K562 (cell line): ENCODE measurements at regions not wholly inside any gene's neighbourhood (a gene's known extent, or its start where the extent isn't known, plus 50 kb on each side); places are given as distances from the start of the nearest gene placed in this dataset.

Experiments
- ATAC-seq: fragments of 200-7000 bp; cut with Tn5 transposase; 3 replicates; pipeline ENCODE4 v1.9.1; 2020; ENCODE audit warnings: moderate library complexity
- BruUV-seq: library from RNA; stranded (reverse); fragments of 400-500 nt; replicated peaks from 2 replicates; lab custom pipeline; 2021; lab: Mats Ljungman, UMichigan
- CTCF ChIA-PET: fragments of 300-600 bp; formaldehyde crosslinking; extraction: SDS; loops from one replicate; lab custom pipeline; 2021; ENCODE audit warnings: low intra/inter-chr PET ratio; lab: Yijun Ruan, JAX
- POLR2A ChIA-PET: fragments of 300-600, 350-650 bp; sonication (Branson Sonifier 250); formaldehyde crosslinking; extraction: SDS; loops from one replicate; lab custom pipeline; 2021; ENCODE audit warnings: antibody characterized with exemption, inconsistent platforms; lab: Yijun Ruan, JAX
- DNase-seq, 4 experiments: peaks; one replicate each; pipeline versions ENCODE4 v3.0.0 to v3.0.0-alpha.2; 2011 to 2018; ENCODE audit warnings: low spot score in 3 of 4, mixed read lengths in 3 of 4; ENCODE audit errors: extremely low read depth in 1 of 4
- FAIRE-seq: peaks from 2 replicates; lab custom pipeline; 2011; peaks lifted over from hg19 to GRCh38; lab: Jason Lieb, UNC
- H2AFZ ChIP-seq: 2 replicates; pipeline ENCODE4 v1.6.0; 2011; ENCODE audit warnings: low read depth, low read length, control low read depth, inconsistent platforms
- H3K27ac ChIP-seq: fragments of 200-600 bp; 3 replicates; pipeline ENCODE4 v1.8.0; 2011; ENCODE audit warnings: low read depth, mild to moderate bottlenecking, control low read depth, inconsistent platforms, low read length, moderate library complexity, mixed read lengths; ENCODE audit errors: extremely low read depth
- H3K27me3 ChIP-seq, 2 experiments: fragments of 300-600 bp in 1 of 2; 2 replicates in 1 of 2; 3 replicates in 1 of 2; pipeline versions ENCODE4 v1.6.0 to v1.8.0; 2011; ENCODE audit warnings: inconsistent platforms in 2 of 2, low read length in 2 of 2, mild to moderate bottlenecking in 1 of 2, mixed read lengths in 1 of 2, moderate library complexity in 1 of 2; ENCODE audit not compliant: control insufficient read depth in 2 of 2, insufficient read depth in 2 of 2
- H3K36me3 ChIP-seq: fragments of 300-600 bp; 3 replicates; pipeline ENCODE4 v1.8.0; 2011; ENCODE audit warnings: mild to moderate bottlenecking, low read length, inconsistent platforms; ENCODE audit not compliant: control insufficient read depth, insufficient read depth
- H3K4me1 ChIP-seq, 2 experiments: fragments of 200-600 bp in 1 of 2; replicated peaks in 1 of 2; 2 replicates in 1 of 2; 3 replicates in 1 of 2; pipeline versions ENCODE4 v1.5.1 to v1.8.0; 2011; ENCODE audit warnings: inconsistent platforms in 2 of 2, low read length in 2 of 2, mild to moderate bottlenecking in 1 of 2, mixed read lengths in 1 of 2, moderate library complexity in 1 of 2; ENCODE audit not compliant: control insufficient read depth in 2 of 2, insufficient read depth in 2 of 2
- H3K4me2 ChIP-seq: 2 replicates; pipeline ENCODE4 v1.6.1; 2011; ENCODE audit warnings: low read length, control low read depth, inconsistent platforms, mixed read lengths; ENCODE audit not compliant: insufficient read depth
- H3K4me3 ChIP-seq: fragments of 200-600 bp; sonication (generic), shearing (Covaris generic); 2 replicates; pipeline ENCODE4 v1.5.1; 2016; ENCODE audit warnings: control low read depth, inconsistent platforms
- H3K79me2 ChIP-seq: fragments of 200-600 bp; 3 replicates; pipeline ENCODE4 v1.8.0; 2011; ENCODE audit warnings: low read length, inconsistent platforms; ENCODE audit not compliant: control insufficient read depth, insufficient read depth
- H3K9ac ChIP-seq, 2 experiments: 2 replicates each; pipeline versions ENCODE4 v1.6.0 to v1.6.1; 2011; ENCODE audit warnings: low read depth in 2 of 2, low read length in 2 of 2, control low read depth in 1 of 2, inconsistent platforms in 1 of 2, mild to moderate bottlenecking in 1 of 2, mixed read lengths in 1 of 2; ENCODE audit not compliant: insufficient read depth in 1 of 2
- H3K9me1 ChIP-seq: one replicate; pipeline ENCODE4 v1.6.0; 2011; ENCODE audit warnings: inconsistent platforms, mild to moderate bottlenecking, low read length, moderate library complexity; ENCODE audit not compliant: control insufficient read depth, insufficient read depth
- H3K9me3 ChIP-seq: replicated peaks from 2 replicates; pipeline ENCODE4 v1.5.1; 2011; ENCODE audit warnings: low read depth, low read length, inconsistent platforms; ENCODE audit not compliant: control insufficient read depth, insufficient read depth
- H4K20me1 ChIP-seq: replicated peaks from 2 replicates; pipeline ENCODE4 v1.6.1; 2011; ENCODE audit warnings: low read length, inconsistent platforms, mixed read lengths; ENCODE audit not compliant: control insufficient read depth, insufficient read depth
- CCNT2 ChIP-seq: IDR thresholded peaks from 2 replicates; pipeline ENCODE4 v1.6.1; 2011; ENCODE audit warnings: borderline replicate concordance, low read depth, mild to moderate bottlenecking, moderate library complexity, mixed read lengths, low read length; ENCODE audit not compliant: insufficient read length; ENCODE audit errors: extremely low read depth
- DPF2 ChIP-seq: fragments of 450-650 bp; IDR thresholded peaks from 2 replicates; pipeline ENCODE4 v1.6.1; 2016
- GABPB2 ChIP-seq: fragments of 250-450 bp; sonication (Bioruptor Pico); conservative IDR thresholded peaks from 2 replicates; pipeline ENCODE4 v1.5.1; 2021; ENCODE audit warnings: mild to moderate bottlenecking
- HMBOX1 ChIP-seq: sonication (generic); IDR thresholded peaks from 2 replicates; pipeline ENCODE4 v1.6.1; 2016
- KLF6 ChIP-seq: fragments of 250-450 bp; sonication (Bioruptor Pico); IDR thresholded peaks from 2 replicates; pipeline ENCODE4 v1.4.0; 2020; ENCODE audit warnings: mild to moderate bottlenecking, moderate library complexity, borderline replicate concordance
- MCM5 ChIP-seq: fragments of 450-650 bp; IDR thresholded peaks from 2 replicates; pipeline ENCODE4 v1.6.1; 2016; ENCODE audit warnings: low read depth
- MIER1 ChIP-seq: fragments of 450-650 bp; IDR thresholded peaks from 2 replicates; pipeline ENCODE4 v1.6.1; 2016; ENCODE audit warnings: antibody characterized with exemption, mild to moderate bottlenecking, low read depth
- PCBP1 ChIP-seq: fragments of 200-400 bp; formaldehyde crosslinking; IDR thresholded peaks from 2 replicates; pipeline ENCODE4 v1.6.1; 2018; ENCODE audit warnings: mild to moderate bottlenecking, low read depth, low read length; ENCODE audit not compliant: poor library complexity, severe bottlenecking
- PHB2 ChIP-seq: fragments of 450-650 bp; IDR thresholded peaks from 2 replicates; pipeline ENCODE4 v1.6.1; 2017; ENCODE audit warnings: low read depth
- RBM17 ChIP-seq: fragments of 200-400 bp; formaldehyde crosslinking; IDR thresholded peaks from 2 replicates; pipeline ENCODE4 v1.6.1; 2017; ENCODE audit warnings: low read depth, mild to moderate bottlenecking, low read length, borderline replicate concordance
- SMARCA4 ChIP-seq: fragments of 450-650 bp; IDR thresholded peaks from 2 replicates; pipeline ENCODE4 v1.6.1; 2016
- TAF9B ChIP-seq: fragments of 450-650 bp; IDR thresholded peaks from 2 replicates; pipeline ENCODE4 v1.6.1; 2018; ENCODE audit warnings: mild to moderate bottlenecking; ENCODE audit not compliant: partially characterized antibody
- ZBED1 ChIP-seq: IDR thresholded peaks from 2 replicates; pipeline ENCODE4 v1.6.1; 2014
- ZBTB17 ChIP-seq: fragments of 450-650 bp; formaldehyde crosslinking; IDR thresholded peaks from 2 replicates; pipeline ENCODE4 v1.4.0; 2020; ENCODE audit warnings: mild to moderate bottlenecking
- ZBTB8A ChIP-seq: fragments of 450-650 bp; IDR thresholded peaks from 2 replicates; pipeline ENCODE4 v1.6.1; 2018; ENCODE audit warnings: mild to moderate bottlenecking, moderate library complexity; ENCODE audit not compliant: partially characterized antibody
- ZFP91 ChIP-seq: sonication (generic); formaldehyde crosslinking; IDR thresholded peaks from 2 replicates; pipeline ENCODE4 v1.8.0; 2022; ENCODE audit warnings: mild to moderate bottlenecking, missing genetic modification reagents
- ZNF316 ChIP-seq: fragments of 450-650 bp; IDR thresholded peaks from 2 replicates; pipeline ENCODE4 v1.6.1; 2016
- ZNF561 ChIP-seq: fragments of 450-650 bp; formaldehyde crosslinking; conservative IDR thresholded peaks from 2 replicates; pipeline ENCODE4 v1.4.0; 2020; ENCODE audit warnings: mild to moderate bottlenecking, moderate library complexity
- WGBS: fragments of 100-300 bp; shearing (Covaris generic); methylation state at CpG from one replicate; pipeline ENCODE4 v1.1.6; 2016; ENCODE audit warnings: low coverage, mixed read lengths; ENCODE audit not compliant: insufficient coverage; ENCODE audit errors: missing lambda C conversion rate; 5-methylcytosine and 5-hydroxymethylcytosine counted together
- in situ Hi-C: fragments of 300-500 bp; cut with MboI; formaldehyde crosslinking; loops from 4 replicates; pipeline ENCODE4 v1.15.0; 2018; ENCODE audit warnings: inconsistent platforms, mixed read lengths
- intact Hi-C: fragments of 100-400 bp; cut with micrococcal nuclease; formaldehyde crosslinking; loops from 2 replicates; pipeline ENCODE4 v1.14.2; 2022
- TF ChIP-seq, protein P1 (sequence below): sonication (generic); formaldehyde crosslinking; IDR thresholded peaks from 2 replicates; pipeline ENCODE4 v1.8.0; 2022; ENCODE audit warnings: missing genetic modification reagents, mild to moderate bottlenecking, moderate library complexity, borderline replicate concordance
- TF ChIP-seq, protein P2 (sequence below): fragments of 250-450 bp; sonication (Bioruptor Pico); IDR thresholded peaks from 2 replicates; pipeline ENCODE4 v1.4.0; 2020; ENCODE audit warnings: mild to moderate bottlenecking

GRCh38 chr7:18414885-18415284 is 80.7 kb upstream of the HDAC9 start (continued):
- TF ChIP-seq ZFP91 (CRISPR knock-in tag), result no peak
- TF ChIP-seq PCBP1, result no peak
- TF ChIP-seq, protein P1, sequence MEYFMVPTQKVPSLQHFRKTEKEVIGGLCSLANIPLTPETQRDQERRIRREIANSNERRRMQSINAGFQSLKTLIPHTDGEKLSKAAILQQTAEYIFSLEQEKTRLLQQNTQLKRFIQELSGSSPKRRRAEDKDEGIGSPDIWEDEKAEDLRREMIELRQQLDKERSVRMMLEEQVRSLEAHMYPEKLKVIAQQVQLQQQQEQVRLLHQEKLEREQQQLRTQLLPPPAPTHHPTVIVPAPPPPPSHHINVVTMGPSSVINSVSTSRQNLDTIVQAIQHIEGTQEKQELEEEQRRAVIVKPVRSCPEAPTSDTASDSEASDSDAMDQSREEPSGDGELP (CRISPR knock-in tag), result no peak
- no peak for TF ChIP-seq TAF9B
- no peak for TF ChIP-seq ZNF561 (CRISPR knock-in tag)

DNA sequence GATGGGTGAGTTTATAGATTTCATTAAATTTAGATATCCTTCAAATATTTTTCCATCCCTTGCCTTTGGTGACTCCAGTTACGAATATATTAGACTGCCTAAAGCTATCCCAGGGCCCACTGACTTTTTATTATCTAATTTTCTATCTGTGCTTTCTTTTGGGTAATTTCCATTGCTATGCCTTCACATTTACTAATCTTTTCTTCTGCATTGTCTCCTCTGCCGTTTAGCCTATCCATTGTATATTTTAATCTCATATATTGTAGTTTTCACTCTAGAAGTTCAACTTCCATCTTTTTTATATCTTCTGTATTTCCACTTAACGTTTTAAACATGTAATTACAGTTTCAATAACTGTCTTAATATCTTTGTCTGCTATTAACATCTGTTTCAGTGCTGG is 78.6 kb upstream of the HDAC9 start:
- in situ Hi-C loops (no loop called here), intact Hi-C loops (no loop called here)
- no peaks in the 10 kb centered on the region for H3K9me1 ChIP-seq
- no peaks in the 10 kb centered on the region for H3K79me2 ChIP-seq
- no peak overlapping the region for H2AFZ ChIP-seq
- ATAC-seq (no peak), DNase-seq (no peak), FAIRE-seq (no peak)
- ChIA-PET POLR2A (no interaction called here), CTCF (no interaction called here)
- no peaks in the 10 kb centered on the region for H4K20me1 ChIP-seq
- H3K27me3 ChIP-seq, result no peaks in the 10 kb centered on the region
- no peak overlapping the region for H3K27ac ChIP-seq
- no peak overlapping the region for H3K4me3 ChIP-seq
- H3K9ac ChIP-seq, result no peak overlapping the region
- no peaks in the 10 kb centered on the region for H3K4me1 ChIP-seq
- H3K36me3 ChIP-seq, result no peaks in the 10 kb centered on the region
- no peak overlapping the region for H3K4me2 ChIP-seq
- WGBS, result 0% methylated on average over 3 of the region's 3 CpGs
- H3K9me3 ChIP-seq, result no peaks in the 10 kb centered on the region; the same call in 1 of the 2 replicates
- no TSS peak for BruUV-seq
- TF ChIP-seq DPF2, result no peak
- no peak for TF ChIP-seq ZBTB8A
- no peak for TF ChIP-seq KLF6 (CRISPR knock-in tag)
- no peak for TF ChIP-seq PHB2
- TF ChIP-seq, protein P2, sequence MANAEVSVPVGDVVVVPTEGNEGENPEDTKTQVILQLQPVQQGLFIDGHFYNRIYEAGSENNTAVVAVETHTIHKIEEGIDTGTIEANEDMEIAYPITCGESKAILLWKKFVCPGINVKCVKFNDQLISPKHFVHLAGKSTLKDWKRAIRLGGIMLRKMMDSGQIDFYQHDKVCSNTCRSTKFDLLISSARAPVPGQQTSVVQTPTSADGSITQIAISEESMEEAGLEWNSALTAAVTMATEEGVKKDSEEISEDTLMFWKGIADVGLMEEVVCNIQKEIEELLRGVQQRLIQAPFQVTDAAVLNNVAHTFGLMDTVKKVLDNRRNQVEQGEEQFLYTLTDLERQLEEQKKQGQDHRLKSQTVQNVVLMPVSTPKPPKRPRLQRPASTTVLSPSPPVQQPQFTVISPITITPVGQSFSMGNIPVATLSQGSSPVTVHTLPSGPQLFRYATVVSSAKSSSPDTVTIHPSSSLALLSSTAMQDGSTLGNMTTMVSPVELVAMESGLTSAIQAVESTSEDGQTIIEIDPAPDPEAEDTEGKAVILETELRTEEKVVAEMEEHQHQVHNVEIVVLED, result no peak
- no peak for TF ChIP-seq GABPB2 (CRISPR knock-in tag)
- TF ChIP-seq ZBTB17 (CRISPR knock-in tag), result no peak
- TF ChIP-seq MCM5, result no peak
- no peak for TF ChIP-seq MIER1
- TF ChIP-seq CCNT2, result no peak
- TF ChIP-seq ZNF316, result no peak
- TF ChIP-seq HMBOX1, result no peak
- TF ChIP-seq SMARCA4, result no peak
- no peak for TF ChIP-seq RBM17
- no peak for TF ChIP-seq ZNF561 (CRISPR knock-in tag)
- no peak for TF ChIP-seq ZBED1
